Lung (tissue), 11 donors: ENCODE measurements at regions not wholly inside any gene's neighbourhood (a gene's known extent, or its start where the extent isn't known, plus 50 kb on each side); places are given as distances from the start of the nearest gene placed in this dataset.

Experiments used
- ATAC-seq: fragments of 200-7000 bp; cut with Tn5 transposase; one replicate; pipeline ENCODE4 v1.9.1; 2020; ENCODE audit warnings: moderate number of reproducible peaks; ENCODE audit not compliant: insufficient read depth, low FRiP score
- DNase-seq, 3 donors: peaks; one replicate each; pipeline ENCODE4 v3.0.0-alpha.2; 2013 to 2017
- H3K27ac ChIP-seq, 2 donors: one replicate each; pipeline ENCODE4 v1.5.1; 2013; ENCODE audit warnings: mild to moderate bottlenecking in 2 of 2, moderate library complexity in 2 of 2, control low read depth in 1 of 2, inconsistent platforms in 1 of 2, low read depth in 1 of 2, low read length in 1 of 2
- H3K27me3 ChIP-seq, 3 donors: one replicate each; pipeline ENCODE4 v1.5.1; 2013; ENCODE audit warnings: low read length in 2 of 3; ENCODE audit not compliant: control insufficient read depth in 3 of 3, insufficient read depth in 3 of 3
- H3K36me3 ChIP-seq, 4 donors: one replicate each; pipeline ENCODE4 v1.5.1; 2013; ENCODE audit warnings: low read length in 4 of 4, mild to moderate bottlenecking in 1 of 4, moderate library complexity in 1 of 4; ENCODE audit not compliant: control insufficient read depth in 4 of 4, insufficient read depth in 4 of 4
- H3K4me1 ChIP-seq, 5 donors: one replicate each; pipeline ENCODE4 v1.5.1; 2013; ENCODE audit warnings: low read length in 5 of 5, mild to moderate bottlenecking in 2 of 5, moderate library complexity in 1 of 5; ENCODE audit not compliant: control insufficient read depth in 5 of 5, insufficient read depth in 5 of 5
- H3K4me3 ChIP-seq: one replicate; pipeline ENCODE4 v1.5.1; 2013; ENCODE audit warnings: mild to moderate bottlenecking, control low read depth, moderate library complexity
- H3K9ac ChIP-seq, 2 donors: one replicate each; pipeline ENCODE4 v1.5.1; 2013; ENCODE audit warnings: low read length in 2 of 2, control low read depth in 1 of 2; ENCODE audit not compliant: insufficient read depth in 1 of 2
- H3K9me3 ChIP-seq, 4 donors: one replicate each; pipeline ENCODE4 v1.5.1; 2013; ENCODE audit warnings: low read length in 3 of 4, mild to moderate bottlenecking in 1 of 4, moderate library complexity in 1 of 4; ENCODE audit not compliant: control insufficient read depth in 4 of 4, insufficient read depth in 3 of 4
- CTCF ChIP-seq: IDR thresholded peaks from 2 replicates; pipeline ENCODE4 v1.5.1; 2012; ENCODE audit warnings: mild to moderate bottlenecking; ENCODE audit errors: control extremely low read depth, extremely low read depth
- WGBS, 2 donors: extraction: QIAGEN DNeasy Blood & Tissue Kit; methylation state at CpG; one replicate each; pipeline ENCODE4 v1.1.7; 2013; 5-methylcytosine and 5-hydroxymethylcytosine counted together
- donor health status: control.
- donor health status: control.
- donor health status: Bipolar disorder and iron deficiency.
- donor health status: healthy.
- donor health status: DM: yes; HTN: yes; CAD: no.

GRCh38 chr3:177340243-177340830 is 143.1 kb upstream of the TBL1XR1 start:
- Histone ChIP-seq H3K36me3 (no peaks in the 10 kb centered on the region), H3K27me3 (no peaks in the 10 kb centered on the region), H3K4me1 (peaks cover 3 to 27% (median 14%) of the 10 kb centered on the region in 5 donors), H3K4me3 (no peak overlapping the region), H3K9me3 (no peaks in the 10 kb centered on the region), H3K9ac (no peak overlapping the region), H3K27ac (no peak overlapping the region)
- 63% methylated on average over 2 of the region's 2 CpGs for WGBS, 2 donors
- DNase-seq (no peak), ATAC-seq (no peak)
- no peak for TF ChIP-seq CTCF

- Histone ChIP-seq H3K36me3 (no peaks in the 10 kb centered on the region), H3K9me3 (no peaks in the 10 kb centered on the region), H3K27ac (peak overlapping the region in 1 of 2 donors; percentile 79), H3K4me3 (no peak overlapping the region), H3K9ac (no peak overlapping the region), H3K4me1 (peaks cover 2 to 39% (median 22%) of the 10 kb centered on the region in 5 donors), H3K27me3 (no peaks in the 10 kb centered on the region)
- no peak for TF ChIP-seq CTCF
- DNase-seq (no peak), ATAC-seq (no peak)
- WGBS, 2 donors, result 81 to 89% methylated on average over 7 of the region's 7 CpGs
Observed at GRCh38 chr3:177341736-177342419, 144.6 kb upstream of the TBL1XR1 start.

- peak overlapping the region in 1 of 2 donors; percentile 91 for H3K27ac ChIP-seq
- no peaks in the 10 kb centered on the region for H3K9me3 ChIP-seq
- no peak for TF ChIP-seq CTCF
- H3K27me3 ChIP-seq, result no peaks in the 10 kb centered on the region
- no peaks in the 10 kb centered on the region for H3K36me3 ChIP-seq
- no peak for ATAC-seq
- H3K4me3 ChIP-seq, result no peak overlapping the region
- WGBS, 2 donors, result 91 to 94% methylated on average over 3 of the region's 3 CpGs
- DNase-seq, result no peak
- peaks cover 2 to 31% (median 18%) of the 10 kb centered on the region in 5 donors for H3K4me1 ChIP-seq
- no peak overlapping the region for H3K9ac ChIP-seq
Observed at GRCh38 chr3:177343122-177343625, 145.9 kb upstream of the TBL1XR1 start.
